ENCODE measurements at regions not wholly inside any gene's neighbourhood (a gene's known extent, or its start where the extent isn't known, plus 50 kb on each side); places are given as distances from the start of the nearest gene placed in this dataset.
"Not testable (repeated sequence)": the region's sequence is repeated elsewhere in the genome, so short reads cannot be mapped to it uniquely, and the experiment has no call there.

DNA sequence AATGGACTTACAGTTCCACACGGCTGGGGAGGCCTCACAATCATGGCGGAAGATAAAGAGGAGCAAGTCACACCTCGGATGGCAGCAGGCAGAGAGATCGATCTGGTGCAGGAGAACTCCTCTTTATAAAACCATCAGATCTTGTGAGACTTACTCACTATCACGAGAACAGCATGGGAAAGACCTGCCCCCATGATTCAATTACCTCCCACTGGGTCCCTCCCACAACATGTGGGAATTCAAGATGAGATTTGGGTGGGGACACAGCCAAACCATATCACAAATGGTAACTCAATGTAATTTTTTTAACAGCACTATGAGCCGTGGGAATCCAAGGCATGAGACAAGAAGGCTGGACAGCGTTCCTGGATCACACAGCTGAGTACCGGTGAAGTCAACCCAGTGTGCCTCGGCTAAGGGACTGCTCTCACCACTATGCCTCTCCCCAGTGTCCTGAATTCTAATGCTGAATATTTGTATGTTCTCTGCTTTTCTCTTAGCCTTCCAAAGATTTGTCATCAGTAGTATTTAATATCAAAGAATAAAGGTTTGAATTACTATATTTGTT lies 84.3 kb downstream of the IRS2 start:
- not testable (repeated sequence) for DNase-seq

DNA sequence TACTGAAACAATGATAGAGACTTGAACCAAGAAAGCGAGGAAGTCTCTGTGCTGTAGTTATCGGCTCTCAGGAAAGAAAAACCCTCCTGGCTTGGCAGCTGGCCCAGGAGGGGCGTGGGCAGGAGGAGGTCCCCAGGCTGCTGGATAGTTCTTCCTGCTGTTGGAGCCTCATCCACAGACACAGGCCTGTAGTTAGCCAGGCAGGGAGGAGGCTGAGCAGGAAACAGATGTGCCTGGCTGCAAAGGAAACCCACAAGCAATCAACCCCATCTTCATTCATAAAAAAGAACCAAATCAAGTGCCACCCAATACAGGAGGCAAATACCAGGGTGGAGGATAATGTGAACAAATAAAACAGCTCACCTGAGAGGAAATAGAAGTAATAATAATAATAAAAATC lies 86.2 kb downstream of the IRS2 start:
- no peak for DNase-seq

DNA sequence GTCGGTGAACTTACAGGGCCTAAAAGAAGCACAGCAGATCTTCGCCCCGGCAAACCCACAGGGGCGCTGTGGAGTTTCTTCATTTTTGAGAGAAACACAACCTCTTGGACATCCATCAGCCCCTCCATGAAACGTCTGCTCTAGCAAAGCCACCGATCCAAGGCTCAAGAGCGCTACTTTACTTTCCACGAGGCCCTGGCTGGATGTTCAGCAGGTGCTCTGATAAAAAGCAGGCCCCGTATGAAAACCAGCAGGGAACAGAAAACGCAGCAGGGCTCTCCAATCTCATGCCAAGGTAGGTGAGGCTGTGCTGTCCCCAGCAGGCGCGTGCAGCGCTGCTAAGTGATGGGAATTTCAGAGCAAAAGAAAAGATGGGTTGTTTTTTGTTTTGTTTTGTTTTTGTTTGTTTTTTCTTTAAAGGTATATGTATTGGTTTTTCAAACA lies 86.7 kb downstream of the IRS2 start:
- no peak for DNase-seq

DNA sequence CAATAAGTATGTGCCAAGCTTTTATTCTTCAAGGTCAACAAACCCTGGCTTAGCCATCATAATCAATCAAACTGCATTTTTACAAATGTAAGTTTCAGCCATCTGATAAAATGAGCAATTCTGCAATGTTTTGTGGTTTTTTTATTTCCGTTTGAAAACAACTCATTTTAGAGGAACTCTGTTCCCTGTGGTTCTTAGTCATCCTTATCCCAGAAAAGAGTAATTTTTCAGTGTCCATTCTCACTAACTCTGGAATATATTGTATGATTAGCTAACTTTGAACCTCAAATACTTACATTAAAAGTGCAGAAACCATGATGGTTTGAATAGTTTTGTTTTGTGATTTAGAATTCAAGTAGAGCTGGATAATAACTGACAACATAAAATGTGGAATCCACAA lies 87.6 kb downstream of the IRS2 start:
- DNase-seq, result no peak

DNA sequence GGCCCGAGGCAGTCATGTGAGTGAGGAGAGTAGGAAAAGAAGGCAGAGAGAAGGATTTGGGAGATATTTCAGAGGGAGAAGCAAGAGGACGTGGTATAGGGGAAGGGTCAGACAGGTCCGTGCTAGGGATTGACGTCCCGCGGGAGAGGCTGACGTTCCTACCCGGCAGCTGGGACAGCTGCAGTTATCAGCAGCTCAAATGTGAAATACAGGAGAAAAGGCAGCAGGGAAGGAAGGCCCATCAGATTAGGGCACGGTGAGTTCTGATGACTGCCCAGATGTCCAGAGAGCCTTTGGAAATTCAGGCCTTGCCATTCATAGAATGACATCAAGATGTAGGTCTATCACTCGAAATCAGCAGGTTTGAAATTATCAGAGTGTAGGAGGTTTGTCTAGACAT lies 88.4 kb downstream of the IRS2 start:
- DNase-seq, result no peak

DNA sequence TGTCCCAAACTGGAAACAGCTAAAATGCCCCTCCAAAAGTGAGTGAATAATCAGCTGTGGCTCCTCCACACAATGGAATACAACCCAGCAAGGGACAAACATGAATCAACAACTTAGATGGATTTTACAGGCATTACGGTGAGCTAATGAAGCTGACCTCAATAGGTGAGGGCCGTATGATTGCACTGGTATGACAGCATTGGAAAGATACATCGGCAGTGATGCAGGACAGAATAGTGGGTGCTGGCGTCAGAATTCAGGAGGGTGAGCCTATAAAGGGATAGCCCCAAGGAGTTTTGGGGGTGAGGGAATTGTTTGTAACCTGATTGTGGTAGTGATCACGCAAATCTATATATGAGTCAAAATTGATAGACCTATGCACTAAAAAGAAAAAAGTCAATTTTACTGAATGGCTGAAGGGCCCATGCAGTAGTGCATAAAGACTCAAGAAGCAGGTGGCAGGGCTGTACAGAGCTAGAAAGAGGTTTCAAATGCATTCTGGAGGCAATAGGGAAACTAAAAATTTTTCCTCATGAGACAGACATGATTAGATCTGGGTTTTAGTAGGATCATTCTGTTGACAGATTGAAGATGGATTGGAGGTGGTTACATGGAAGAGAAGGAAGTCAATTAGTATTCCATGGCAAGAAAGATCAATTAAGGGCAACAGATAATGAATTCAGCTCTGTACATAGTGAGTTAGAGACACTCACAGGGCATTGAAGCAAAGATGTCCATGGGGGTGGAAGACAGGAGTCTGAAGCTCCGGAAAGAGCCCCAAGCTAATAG lies 90.8 kb downstream of the IRS2 start:
- no peak for DNase-seq

DNA sequence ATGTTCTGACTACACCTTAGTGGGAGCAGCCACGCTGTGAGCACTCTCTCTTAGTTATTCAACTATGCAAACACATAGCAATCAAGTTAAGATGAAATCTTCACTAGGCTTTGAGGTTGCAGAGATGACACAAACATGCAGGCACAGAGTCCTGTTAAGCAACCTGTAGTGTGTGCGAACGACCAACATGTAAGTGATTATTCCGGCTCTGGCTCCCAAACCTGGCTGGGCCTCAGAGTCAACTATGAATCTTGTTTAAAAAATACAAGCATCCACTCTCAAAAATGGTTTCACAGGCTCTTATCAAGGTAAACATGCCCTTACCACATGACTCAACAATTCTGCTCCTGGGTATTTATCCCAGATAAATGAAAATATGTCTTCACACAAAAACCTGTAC lies 91.4 kb downstream of the IRS2 start:
- no peak for DNase-seq

DNA sequence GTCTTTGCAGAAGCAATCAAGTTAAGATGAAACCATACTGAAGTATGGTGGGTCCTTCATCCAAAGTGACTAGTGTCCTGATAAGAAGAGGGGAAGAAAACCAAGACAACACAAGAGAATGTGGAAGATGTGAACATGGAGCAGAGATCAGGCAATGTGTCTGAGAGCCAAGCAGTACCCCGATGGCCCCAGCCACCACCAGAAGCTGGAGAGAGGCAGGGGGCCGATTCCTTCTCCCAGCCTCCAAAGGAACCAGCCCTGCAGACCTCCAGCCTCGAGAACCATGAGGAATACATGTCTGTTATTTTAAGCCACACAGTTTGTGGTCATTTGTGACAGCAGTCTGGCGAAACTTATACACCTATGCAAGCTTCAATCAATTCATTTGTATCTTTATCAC lies 93.2 kb downstream of the IRS2 start:
- DNase-seq, result no peak

DNA sequence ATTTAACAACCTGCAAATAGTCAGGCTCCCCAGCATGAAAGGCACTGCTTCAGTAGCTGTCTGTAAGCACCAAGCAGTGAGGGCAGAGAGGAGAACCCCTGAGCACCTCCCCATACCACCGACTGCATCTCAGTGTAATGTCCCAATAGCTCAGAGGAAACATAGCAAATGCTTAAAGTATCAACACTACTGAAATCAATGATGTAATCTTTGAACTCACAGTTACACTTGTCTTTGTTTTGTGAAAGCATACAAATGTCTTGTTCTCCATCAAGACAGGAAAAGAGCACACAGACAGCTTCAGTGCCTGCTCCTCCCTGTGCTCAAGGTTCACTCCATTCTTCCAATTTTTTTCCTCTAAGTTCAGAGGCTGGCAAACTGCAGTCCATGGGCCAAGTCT lies 94.7 kb downstream of the IRS2 start:
- DNase-seq, result no peak

DNA sequence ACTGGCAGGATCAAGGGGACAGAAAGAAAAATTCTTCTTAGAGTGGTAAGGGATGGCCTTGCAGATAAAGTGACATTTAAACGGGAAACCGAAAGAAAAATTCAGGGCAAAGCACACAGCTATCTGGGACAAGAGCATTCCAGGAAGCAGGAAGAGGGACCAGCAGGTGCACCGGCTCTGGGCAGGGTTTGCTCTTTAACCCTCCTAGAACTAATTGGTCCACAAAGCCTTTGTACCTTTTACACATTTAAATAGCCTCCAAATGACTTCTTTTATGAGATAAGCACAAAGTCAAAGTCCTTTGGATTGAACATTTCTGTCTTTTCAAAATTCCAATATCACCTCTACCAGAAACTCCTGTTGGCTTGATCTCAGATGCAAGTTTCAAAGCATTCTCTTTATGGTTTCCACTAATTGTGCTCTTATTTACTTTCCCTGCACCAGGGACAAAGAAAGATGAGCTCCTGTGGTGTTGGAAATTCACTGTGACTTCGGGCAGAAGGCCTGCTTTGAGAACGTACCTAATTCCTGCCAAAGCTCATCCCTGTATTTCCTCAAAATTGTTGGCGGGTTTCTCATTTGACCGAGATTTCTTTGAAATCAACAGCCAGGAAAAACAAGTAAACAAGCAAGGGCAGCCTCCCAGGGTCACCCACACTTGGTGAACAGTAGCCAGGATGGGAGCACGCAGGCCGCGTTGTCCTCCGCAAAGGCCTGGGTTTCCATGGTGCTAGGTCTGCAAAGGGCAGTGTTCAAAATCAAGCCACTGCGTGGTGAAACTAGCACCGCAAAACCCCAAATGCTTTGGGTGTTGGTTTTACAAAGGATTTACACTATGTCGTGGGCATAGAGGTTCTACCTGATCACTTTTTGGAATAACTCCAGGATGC lies 98.6 kb downstream of the IRS2 start:
- DNase-seq, result no peak

DNA sequence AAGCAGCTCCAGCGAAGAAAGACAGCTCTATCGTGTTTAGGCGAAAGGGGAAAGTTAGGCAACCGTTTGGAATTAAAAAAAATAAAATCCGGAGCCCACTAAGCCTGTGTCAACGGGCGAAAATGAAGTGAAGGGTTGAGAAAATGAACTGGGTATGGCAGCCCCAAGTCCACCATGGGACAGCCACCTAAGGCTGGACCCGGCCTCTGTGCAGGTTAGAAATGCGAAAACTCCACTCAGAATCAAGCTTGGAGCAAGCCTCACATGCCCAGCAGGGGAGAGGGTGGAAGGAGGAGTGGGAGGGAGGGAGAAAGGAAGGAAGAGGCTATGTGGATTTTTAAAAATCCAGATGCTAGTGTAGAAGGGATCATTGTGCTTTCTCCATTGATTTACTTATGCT lies 101.2 kb downstream of the IRS2 start:
- DNase-seq, result no peak

DNA sequence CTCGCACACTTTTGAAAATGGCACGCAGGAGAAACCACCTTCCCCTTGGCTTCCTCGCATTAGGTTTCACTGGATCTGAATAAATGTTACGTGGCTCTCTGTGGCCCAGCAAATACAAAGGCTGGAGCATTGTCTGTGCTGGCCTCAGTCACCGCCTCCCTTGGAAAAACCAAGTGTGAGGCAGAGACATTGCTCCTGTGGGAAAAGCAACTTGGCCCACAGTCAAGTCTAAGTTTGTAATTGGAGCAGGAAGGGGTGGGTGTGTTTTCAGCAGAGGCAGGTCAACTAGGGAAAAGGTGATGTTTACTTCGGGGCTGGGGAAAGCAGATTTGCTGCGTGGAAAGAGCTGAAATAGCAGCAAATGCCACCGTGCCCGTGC lies 101.6 kb downstream of the IRS2 start:
- DNase-seq, result no peak

DNA sequence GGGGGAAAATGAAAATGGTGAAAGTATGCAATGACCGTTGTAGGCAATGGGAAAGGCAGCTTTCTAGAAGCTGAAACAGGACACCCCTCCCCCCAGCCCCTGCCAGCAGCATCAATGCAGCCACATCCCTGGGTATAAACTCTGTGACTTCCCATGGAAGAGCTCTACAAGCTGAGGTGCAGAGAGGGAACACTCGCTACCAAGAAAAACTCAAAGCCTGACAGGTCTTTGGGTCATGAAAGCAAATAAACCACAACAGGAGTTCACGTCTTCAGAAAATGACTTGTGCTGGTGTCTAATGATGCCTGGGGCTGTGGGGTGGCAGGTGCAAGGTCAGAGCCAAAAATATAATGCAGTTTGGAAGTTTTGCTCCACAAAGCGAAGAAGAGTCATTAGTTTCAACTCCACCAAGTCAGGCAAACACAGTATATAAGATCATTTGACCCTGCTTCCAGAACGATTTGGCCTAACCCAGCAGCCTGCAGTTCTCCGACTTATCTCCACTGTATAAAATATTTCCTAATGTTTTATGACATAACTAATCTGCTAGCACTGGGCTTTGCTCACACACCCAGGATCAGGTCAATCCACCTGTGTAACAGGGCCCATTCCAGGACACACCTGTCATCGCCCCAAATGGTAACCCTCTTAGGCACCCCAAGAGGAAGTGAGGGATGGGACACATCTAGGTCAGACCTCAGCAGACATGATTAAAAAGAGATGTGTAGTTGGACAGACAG lies 102.1 kb downstream of the IRS2 start:
- no peak for DNase-seq

DNA sequence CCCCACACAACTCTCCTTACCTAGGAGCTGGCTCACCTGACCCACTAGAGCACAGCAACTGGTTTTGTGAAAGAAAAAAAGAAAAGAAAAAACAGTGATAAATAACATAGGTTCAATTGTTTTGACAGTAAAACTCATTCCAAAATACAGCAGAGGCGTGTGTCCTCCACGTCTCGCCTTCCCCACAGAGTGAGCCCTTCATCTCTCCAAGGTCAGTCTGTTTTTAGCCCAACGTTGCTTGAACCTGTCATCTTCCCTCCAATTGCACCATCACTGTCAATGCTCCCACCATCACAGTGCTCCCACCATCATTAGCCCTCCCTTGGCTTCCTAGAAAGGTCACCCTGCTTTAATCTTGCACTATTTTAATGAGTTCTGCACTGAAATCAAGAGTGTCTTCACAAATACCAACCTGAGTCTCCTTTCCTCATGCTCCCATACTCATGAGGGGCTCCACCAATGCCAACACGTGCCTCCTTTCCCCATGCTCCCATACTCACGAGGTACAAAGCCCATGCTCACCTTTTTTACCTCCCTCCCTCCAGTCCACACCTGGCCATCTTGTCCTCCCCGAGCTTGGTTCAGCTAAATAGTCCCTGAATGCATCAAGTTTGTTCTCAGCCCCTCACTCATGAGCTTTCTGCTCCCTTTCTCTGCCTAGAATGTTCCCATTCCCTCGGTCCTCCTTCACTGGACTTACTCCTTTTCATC lies 103.7 kb downstream of the IRS2 start:
- DNase-seq, result no peak

DNA sequence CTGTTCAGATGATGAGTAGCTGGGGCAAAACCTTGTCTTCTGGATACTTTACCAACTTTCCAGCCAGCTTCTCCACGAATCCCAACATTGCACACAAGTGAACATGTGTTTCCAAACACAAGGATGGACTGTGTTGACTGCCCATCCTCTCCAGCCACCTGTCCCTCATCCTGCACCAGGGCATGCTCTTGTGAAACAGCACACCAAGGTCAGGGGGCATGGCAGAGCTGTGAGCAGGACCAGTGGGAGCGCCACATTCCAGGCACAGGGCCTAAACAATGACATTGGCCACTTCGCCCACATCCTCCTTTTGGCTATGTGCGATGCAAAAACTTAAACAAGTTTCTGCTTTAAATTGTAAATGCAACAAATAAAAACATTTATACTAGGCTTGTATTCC lies 105.5 kb downstream of the IRS2 start:
- DNase-seq, result no peak

DNA sequence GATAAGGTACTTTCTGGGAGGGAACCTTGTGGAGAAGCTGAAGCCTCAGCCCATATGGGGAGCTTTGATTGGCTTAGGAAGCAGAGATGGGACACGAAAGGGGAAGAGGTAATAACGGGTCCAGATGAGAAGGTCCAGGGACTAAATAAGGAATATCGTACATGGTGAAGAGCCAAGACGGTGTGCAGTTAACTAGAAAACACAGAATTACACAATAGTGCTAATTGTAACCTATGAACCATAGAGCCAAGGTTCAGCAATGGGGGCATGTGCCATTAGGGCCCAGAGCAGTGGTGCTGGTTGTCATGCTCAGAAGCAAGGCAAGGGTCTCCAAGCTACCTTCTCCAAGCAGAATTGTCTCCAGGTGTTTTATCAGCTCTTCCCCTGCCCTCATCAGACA lies 106.1 kb downstream of the IRS2 start:
- no peak for DNase-seq

DNA sequence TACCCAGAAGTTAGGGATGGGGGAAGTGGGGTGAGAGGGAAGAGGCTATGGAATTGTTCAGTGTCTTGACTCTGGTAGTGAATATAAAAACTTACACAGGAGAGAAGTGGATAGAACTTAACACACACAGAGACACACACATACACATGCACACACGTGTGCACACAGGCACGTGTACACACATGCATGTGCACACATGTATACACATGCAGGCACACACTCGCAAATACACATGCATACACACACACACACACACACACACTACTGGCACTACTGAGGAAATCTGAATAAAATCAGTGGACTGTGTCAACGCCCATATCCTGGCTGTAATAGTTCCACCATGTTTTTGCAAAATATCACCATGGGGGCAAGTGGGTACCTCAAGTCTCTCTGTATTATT lies 107.9 kb downstream of the IRS2 start:
- DNase-seq, result no peak

DNA sequence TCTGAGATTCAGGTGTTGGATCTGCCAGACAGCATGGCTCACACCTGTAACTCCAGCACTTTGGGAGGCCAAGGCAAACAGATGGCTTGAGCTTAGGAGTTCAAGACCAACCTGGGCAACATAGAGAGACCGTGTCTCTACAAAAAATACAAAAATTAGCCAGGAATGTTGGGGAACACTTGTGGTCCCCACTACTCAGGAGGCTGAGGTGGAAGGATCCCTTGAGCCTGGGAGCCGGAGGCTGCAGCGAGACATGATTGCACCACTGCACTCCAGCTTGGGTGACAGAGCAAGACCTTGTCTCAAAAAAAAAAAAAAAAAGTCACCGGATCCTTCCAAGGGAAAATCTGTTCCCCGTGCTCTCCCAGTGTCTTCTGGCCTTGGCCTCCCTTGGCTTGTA lies 109.2 kb downstream of the IRS2 start:
- no peak for DNase-seq

DNA sequence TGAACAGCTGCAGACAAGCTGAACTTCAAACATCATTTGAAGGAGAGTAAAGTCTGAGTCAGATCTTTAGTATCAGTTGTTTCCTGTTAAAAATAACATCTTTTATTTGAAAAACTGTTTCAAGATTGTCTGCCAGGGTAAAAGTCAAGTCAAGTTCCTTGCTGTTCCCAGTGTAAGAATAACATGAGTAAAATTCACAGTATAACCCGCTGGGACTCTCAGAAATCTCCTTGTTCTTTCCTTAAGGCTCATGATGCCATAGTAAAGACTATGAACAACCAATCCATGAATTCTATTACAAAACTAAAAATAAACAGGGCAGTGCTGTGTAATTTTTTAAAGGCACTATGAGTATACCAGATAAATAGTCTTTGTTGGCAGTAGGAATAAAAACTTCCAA lies 112.9 kb downstream of the IRS2 start:
- DNase-seq, result no peak

DNA sequence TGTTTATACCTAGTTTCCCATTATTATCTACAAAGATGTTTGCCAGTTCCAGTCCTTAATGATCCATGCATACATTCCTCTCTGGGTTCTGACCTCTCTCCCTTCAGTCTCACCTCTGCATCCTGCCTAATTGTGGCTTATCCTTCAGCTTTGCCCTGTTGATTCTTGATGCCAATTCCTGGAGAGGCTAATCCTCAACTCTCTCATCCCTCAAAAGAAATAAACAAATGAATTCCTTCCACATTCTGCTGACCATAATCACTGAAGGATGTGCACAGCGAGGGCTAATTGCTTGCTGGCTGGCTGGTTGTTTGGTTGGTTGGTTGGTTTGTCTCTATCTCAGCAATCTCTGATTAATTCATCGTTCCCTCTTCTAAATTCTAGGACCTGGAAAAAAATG lies 113.8 kb downstream of the IRS2 start:
- DNase-seq, result no peak

DNA sequence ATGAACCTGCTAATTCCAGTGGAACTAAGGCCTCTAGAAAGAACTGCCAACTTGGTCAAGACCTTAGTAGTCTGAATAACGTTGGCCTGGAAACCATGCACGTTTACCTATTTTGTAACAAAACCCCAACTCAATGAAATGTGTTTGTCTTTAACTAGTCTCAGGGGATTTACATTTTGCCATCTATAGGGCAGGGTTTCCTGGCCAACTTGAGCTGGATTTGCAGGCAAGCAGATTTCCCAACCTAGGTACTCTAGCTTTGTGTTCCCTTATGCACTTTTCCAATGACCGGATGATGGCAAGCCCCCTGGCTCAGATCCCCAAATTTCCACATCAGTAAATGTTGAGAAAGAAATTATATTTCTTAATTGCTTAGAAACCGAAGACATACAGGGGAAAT lies 114.5 kb downstream of the IRS2 start:
- no peak for DNase-seq

DNA sequence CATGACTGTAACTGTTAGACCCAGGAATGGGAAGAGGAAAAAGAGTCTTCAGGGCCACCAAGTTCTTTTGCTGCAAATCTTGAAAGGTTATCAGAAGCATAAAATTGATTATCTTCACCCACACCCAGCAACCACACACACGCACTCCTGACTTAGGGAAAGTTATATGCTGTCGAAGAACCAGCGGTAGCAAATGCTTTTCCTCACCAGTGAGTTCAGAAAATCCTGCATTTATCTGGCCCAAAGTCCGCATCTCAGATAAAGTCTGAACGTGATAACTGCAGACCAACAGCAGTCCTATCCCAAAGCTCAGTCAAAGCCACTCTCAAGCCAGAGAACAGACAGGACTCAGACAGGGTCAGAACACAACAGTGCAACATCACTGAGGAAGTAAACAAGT lies 115.6 kb downstream of the IRS2 start:
- no peak for DNase-seq

DNA sequence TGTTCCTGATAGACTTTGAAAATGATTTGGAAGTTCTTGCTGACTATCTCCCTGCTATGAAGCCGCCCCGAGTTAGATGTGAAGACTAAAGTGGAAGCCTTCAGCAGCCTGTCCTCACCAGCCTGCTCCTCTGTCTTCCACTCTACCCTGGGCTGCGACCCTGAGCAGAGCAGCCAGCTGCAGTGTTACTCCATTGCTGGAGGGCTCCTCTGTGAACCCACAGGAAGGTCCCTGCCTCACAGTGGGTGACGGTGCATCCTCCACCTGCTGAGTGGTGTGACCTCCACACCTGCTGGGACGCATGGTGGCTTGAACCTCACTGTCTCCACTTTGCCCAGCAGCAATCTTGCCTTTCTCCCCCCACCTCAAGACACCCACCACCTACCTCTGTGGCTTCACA lies 116.4 kb downstream of the IRS2 start:
- DNase-seq, result no peak
